DMS153 treated with DMSO at 0.1 percent for 48 hours (cell line): ENCODE measurements at regions not wholly inside any gene's neighbourhood (a gene's known extent, or its start where the extent isn't known, plus 50 kb on each side); places are given as distances from the start of the nearest gene placed in this dataset.
"Not testable (repeated sequence)": the region's sequence is repeated elsewhere in the genome, so short reads cannot be mapped to it uniquely, and the experiment has no call there.

Source experiments
- DNase-seq: peaks from one replicate; lab custom pipeline; 2025; ENCODE audit not compliant: unreplicated experiment; lab: John Stamatoyannopoulos, UW

- DNase-seq = no peak
Measured at GRCh38 chr10:63675171-63675570, 154.0 kb downstream of the REEP3 start.

GRCh38 chr10:63677001-63677400 lies 155.8 kb downstream of the REEP3 start:
- no peak for DNase-seq

GRCh38 chr10:63680545-63680944 lies 159.3 kb downstream of the REEP3 start:
- not testable (repeated sequence) for DNase-seq

- DNase-seq = no peak
Measured at GRCh38 chr10:63681993-63682697, 160.9 kb downstream of the REEP3 start.

GRCh38 chr10:63682698-63683052 lies 161.5 kb downstream of the REEP3 start:
- DNase-seq = not testable (repeated sequence)

- DNase-seq = no peak
Measured at GRCh38 chr10:63683223-63683622, 162.0 kb downstream of the REEP3 start.

GRCh38 chr10:63683686-63684085 lies 162.5 kb downstream of the REEP3 start:
- no peak for DNase-seq

GRCh38 chr10:63684257-63684936 lies 163.2 kb downstream of the REEP3 start:
- no peak for DNase-seq

GRCh38 chr10:63689768-63690167 lies 168.6 kb downstream of the REEP3 start:
- DNase-seq = no peak

- no peak for DNase-seq
Measured at GRCh38 chr10:63692220-63692896, 171.2 kb downstream of the REEP3 start.

- DNase-seq = not testable (repeated sequence)
Measured at GRCh38 chr10:63693021-63693420, 171.8 kb downstream of the REEP3 start.

- DNase-seq = no peak
Measured at GRCh38 chr10:63696205-63696604, 175.0 kb downstream of the REEP3 start.

- DNase-seq = no peak
Measured at GRCh38 chr10:63697956-63698786, 177.0 kb downstream of the REEP3 start.

GRCh38 chr10:63698787-63699150 lies 177.6 kb downstream of the REEP3 start:
- no peak for DNase-seq

GRCh38 chr10:63699785-63700613 lies 178.8 kb downstream of the REEP3 start:
- DNase-seq = peak; percentile 35

GRCh38 chr10:63700631-63701156 lies 179.5 kb downstream of the REEP3 start:
- DNase-seq = no peak

- peak; percentile 43 for DNase-seq
Measured at GRCh38 chr10:63702092-63702491, 180.9 kb downstream of the REEP3 start.

- peak; percentile 45 for DNase-seq
Measured at GRCh38 chr10:63703113-63703670, 182.0 kb downstream of the REEP3 start.

GRCh38 chr10:63703740-63704345 lies 182.6 kb downstream of the REEP3 start:
- DNase-seq = no peak
